GM08714 (cell line): ENCODE measurements at regions not wholly inside any gene's neighbourhood (a gene's known extent, or its start where the extent isn't known, plus 50 kb on each side); places are given as distances from the start of the nearest gene placed in this dataset.

Experiments
- H3K4me3 ChIP-seq: fragments of 200-500 bp; sonication (Bioruptor generic); 2 replicates; pipeline ENCODE4 v1.5.1; 2014; ENCODE audit warnings: mild to moderate bottlenecking, low read length, inconsistent platforms
- ZNF274 ChIP-seq: IDR thresholded peaks from 2 replicates; pipeline ENCODE4 v1.6.1; 2012; ENCODE audit warnings: mild to moderate bottlenecking, low read depth, low read length

- H3K4me3 ChIP-seq: no peak overlapping the region
- TF ChIP-seq ZNF274: no peak
Observed at GRCh38 chr16:75780669-75781068, 54.4 kb upstream of the CPHXL start.

- TF ChIP-seq ZNF274: no peak
- H3K4me3 ChIP-seq: no peak overlapping the region
Observed at GRCh38 chr16:75781683-75782343, 55.5 kb upstream of the CPHXL start.

- peak overlapping the region; percentile 36; the same call in 1 of the 2 replicates for H3K4me3 ChIP-seq
- no peak for TF ChIP-seq ZNF274
Observed at GRCh38 chr16:75787440-75787839, 61.1 kb upstream of the CPHXL start.

GRCh38 chr16:75789237-75789636, 62.9 kb upstream of the CPHXL start:
- H3K4me3 ChIP-seq: no peak overlapping the region
- TF ChIP-seq ZNF274: no peak

- no peak overlapping the region for H3K4me3 ChIP-seq
- no peak for TF ChIP-seq ZNF274
Observed at GRCh38 chr16:75792771-75793492, 66.6 kb upstream of the CPHXL start.

- H3K4me3 ChIP-seq: no peak overlapping the region
- TF ChIP-seq ZNF274: no peak
Observed at GRCh38 chr16:75793641-75794040, 67.4 kb upstream of the CPHXL start.

GRCh38 chr16:75794426-75794825, 68.1 kb upstream of the CPHXL start:
- H3K4me3 ChIP-seq: no peak overlapping the region
- TF ChIP-seq ZNF274: no peak

GRCh38 chr16:75798714-75799113, 72.4 kb upstream of the CPHXL start:
- no peak overlapping the region for H3K4me3 ChIP-seq
- no peak for TF ChIP-seq ZNF274

- no peak for TF ChIP-seq ZNF274
- no peak overlapping the region for H3K4me3 ChIP-seq
Observed at GRCh38 chr16:75801307-75801706, 75.0 kb upstream of the CPHXL start.

GRCh38 chr16:75803753-75804152, 77.5 kb upstream of the CPHXL start:
- TF ChIP-seq ZNF274: no peak
- H3K4me3 ChIP-seq: no peak overlapping the region

GRCh38 chr16:75804368-75804767, 78.1 kb upstream of the CPHXL start:
- H3K4me3 ChIP-seq: no peak overlapping the region
- TF ChIP-seq ZNF274: no peak

- TF ChIP-seq ZNF274: no peak
- H3K4me3 ChIP-seq: no peak overlapping the region
Observed at GRCh38 chr16:75805946-75806345, 79.7 kb upstream of the CPHXL start.

- no peak overlapping the region for H3K4me3 ChIP-seq
- no peak for TF ChIP-seq ZNF274
Observed at GRCh38 chr16:75806487-75806886, 80.2 kb upstream of the CPHXL start.

- H3K4me3 ChIP-seq: no peak overlapping the region
- TF ChIP-seq ZNF274: no peak
Observed at GRCh38 chr16:75810342-75810741, 84.1 kb upstream of the CPHXL start.

GRCh38 chr16:75811020-75811634, 84.8 kb upstream of the CPHXL start:
- TF ChIP-seq ZNF274: no peak
- no peak overlapping the region for H3K4me3 ChIP-seq
